Loucy (cell line): ENCODE measurements at regions not wholly inside any gene's neighbourhood (a gene's known extent, or its start where the extent isn't known, plus 50 kb on each side); places are given as distances from the start of the nearest gene placed in this dataset.

Source experiments
- H2AFZ ChIP-seq: fragments of 200-600 bp; sonication (generic); 2 replicates; pipeline ENCODE4 v1.6.0; 2016; ENCODE audit warnings: antibody characterized with exemption, mild to moderate bottlenecking, low read length, moderate library complexity
- H3F3A ChIP-seq: fragments of 200-600 bp; 2 replicates; pipeline ENCODE4 v1.6.0; 2016; ENCODE audit warnings: antibody characterized with exemption, low read depth, mild to moderate bottlenecking
- H3K27me3 ChIP-seq: fragments of 200-600 bp; sonication (generic); 2 replicates; pipeline ENCODE4 v1.6.1; 2014; ENCODE audit warnings: low read length, mild to moderate bottlenecking; ENCODE audit not compliant: insufficient read depth, poor library complexity, severe bottlenecking
- H3K36me3 ChIP-seq: fragments of 200-600 bp; sonication (generic); 2 replicates; pipeline ENCODE4 v1.6.1; 2016; ENCODE audit warnings: low read length; ENCODE audit not compliant: insufficient read depth
- H3K4me1 ChIP-seq: fragments of 200-600 bp; sonication (generic); 2 replicates; pipeline ENCODE4 v1.5.1; 2014; ENCODE audit warnings: low read length, mild to moderate bottlenecking; ENCODE audit not compliant: insufficient read depth, poor library complexity, severe bottlenecking
- H3K4me2 ChIP-seq: fragments of 200-600 bp; sonication (generic); 2 replicates; pipeline ENCODE4 v1.6.0; 2014; ENCODE audit warnings: antibody characterized with exemption, low read length, low read depth, mild to moderate bottlenecking; ENCODE audit not compliant: poor library complexity, severe bottlenecking
- H3K4me3 ChIP-seq: fragments of 200-600 bp; sonication (generic); 2 replicates; pipeline ENCODE4 v1.5.1; 2014; ENCODE audit warnings: low read length, mild to moderate bottlenecking, mixed read lengths; ENCODE audit not compliant: poor library complexity, severe bottlenecking
- H3K79me2 ChIP-seq: fragments of 200-600 bp; sonication (generic); 2 replicates; pipeline ENCODE4 v1.6.1; 2014; ENCODE audit warnings: low read length; ENCODE audit not compliant: insufficient read depth
- H3K9ac ChIP-seq: fragments of 200-600 bp; sonication (generic); 2 replicates; pipeline ENCODE4 v1.6.0; 2014; ENCODE audit warnings: mild to moderate bottlenecking, low read depth, low read length, moderate library complexity; ENCODE audit not compliant: poor library complexity, severe bottlenecking
- H3K9me2 ChIP-seq: fragments of 200-600 bp; sonication (generic); replicated peaks from 2 replicates; pipeline ENCODE4 v1.6.1; 2016; ENCODE audit warnings: low read depth, low read length, mixed read lengths
- H3K9me3 ChIP-seq: fragments of 200-600 bp; sonication (generic); 2 replicates; pipeline ENCODE4 v1.6.1; 2014; ENCODE audit warnings: mild to moderate bottlenecking, antibody characterized with exemption, low read length, low read depth; ENCODE audit not compliant: insufficient read depth
- H4K20me1 ChIP-seq: fragments of 200-600 bp; sonication (generic); 2 replicates; pipeline ENCODE4 v1.6.0; 2014; ENCODE audit warnings: antibody characterized with exemption, low read length, mild to moderate bottlenecking; ENCODE audit not compliant: insufficient read depth, poor library complexity, severe bottlenecking
- CTCF ChIP-seq: fragments of 200-600 bp; sonication (generic); conservative IDR thresholded peaks from 2 replicates; pipeline ENCODE4 v1.5.1; 2014; ENCODE audit warnings: mild to moderate bottlenecking, antibody characterized with exemption, low read length
- EZH2phosphoT487 ChIP-seq: fragments of 200-600 bp; IDR thresholded peaks from 2 replicates; pipeline ENCODE4 v1.6.1; 2018; ENCODE audit warnings: antibody characterized with exemption, mild to moderate bottlenecking, moderate library complexity, borderline replicate concordance

GRCh38 chr17:11026903-11027302 is 189.0 kb upstream of the PIRT start:
- Histone ChIP-seq H3K4me3 (no peak overlapping the region), H4K20me1 (no peaks in the 10 kb centered on the region), H3K9me2 (no peaks in the 10 kb centered on the region), H3K36me3 (no peaks in the 10 kb centered on the region), H3K9me3 (no peaks in the 10 kb centered on the region), H3K4me2 (no peak overlapping the region), H3F3A (no peaks in the 10 kb centered on the region), H3K9ac (no peak overlapping the region), H3K27me3 (no peaks in the 10 kb centered on the region), H2AFZ (no peak overlapping the region), H3K4me1 (no peaks in the 10 kb centered on the region), H3K79me2 (no peaks in the 10 kb centered on the region)
- TF ChIP-seq CTCF (no peak), EZH2phosphoT487 (no peak)

GRCh38 chr17:11023639-11024479 is 186.0 kb upstream of the PIRT start:
- Histone ChIP-seq H3K4me1 (no peaks in the 10 kb centered on the region), H3F3A (no peaks in the 10 kb centered on the region), H3K9me2 (no peaks in the 10 kb centered on the region), H4K20me1 (no peaks in the 10 kb centered on the region), H3K79me2 (no peaks in the 10 kb centered on the region), H3K4me2 (no peak overlapping the region), H3K36me3 (no peaks in the 10 kb centered on the region), H3K9ac (no peak overlapping the region), H3K27me3 (no peaks in the 10 kb centered on the region), H3K4me3 (no peak overlapping the region), H2AFZ (no peak overlapping the region), H3K9me3 (no peaks in the 10 kb centered on the region)
- TF ChIP-seq EZH2phosphoT487 (no peak), CTCF (no peak)

GRCh38 chr17:11006530-11006929 is 168.6 kb upstream of the PIRT start:
- TF ChIP-seq CTCF = no peak
- TF ChIP-seq EZH2phosphoT487 = no peak
- H3K27me3 ChIP-seq = no peaks in the 10 kb centered on the region

More at GRCh38 chr17:11006530-11006929, 168.6 kb upstream of the PIRT start:
- Histone ChIP-seq H3K9ac (no peak overlapping the region), H3F3A (no peaks in the 10 kb centered on the region), H3K36me3 (no peaks in the 10 kb centered on the region), H3K4me1 (no peaks in the 10 kb centered on the region), H3K4me3 (no peak overlapping the region), H3K9me2 (no peaks in the 10 kb centered on the region), H2AFZ (no peak overlapping the region), H4K20me1 (no peaks in the 10 kb centered on the region), H3K4me2 (no peak overlapping the region), H3K79me2 (no peaks in the 10 kb centered on the region), H3K9me3 (no peaks in the 10 kb centered on the region; the same call in 1 of the 2 replicates)
